Neural crest cell (in vitro differentiated cells): ENCODE measurements at regions not wholly inside any gene's neighbourhood (a gene's known extent, or its start where the extent isn't known, plus 50 kb on each side); places are given as distances from the start of the nearest gene placed in this dataset.

Source experiments
- DNase-seq: peaks from one replicate; pipeline ENCODE4 v3.0.0; 2021; ENCODE audit warnings: low read depth, mixed read lengths, low spot score
- H3K27ac Mint-ChIP-seq: one replicate; pipeline ENCODE4 v1.8.0; 2021; ENCODE audit warnings: mild to moderate bottlenecking, mixed read lengths; ENCODE audit not compliant: unreplicated experiment
- H3K27me3 Mint-ChIP-seq: 2 replicates; pipeline ENCODE4 v1.8.0; 2021; ENCODE audit warnings: low read depth, mild to moderate bottlenecking, mixed read lengths
- H3K36me3 Mint-ChIP-seq: 2 replicates; pipeline ENCODE4 v1.8.0; 2021; ENCODE audit warnings: low read depth, mild to moderate bottlenecking, mixed read lengths
- H3K4me1 Mint-ChIP-seq: 2 replicates; pipeline ENCODE4 v1.8.0; 2021; ENCODE audit warnings: mixed read lengths
- H3K4me3 Mint-ChIP-seq: one replicate; pipeline ENCODE4 v1.8.0; 2021; ENCODE audit warnings: mild to moderate bottlenecking, mixed read lengths
- H3K9me3 Mint-ChIP-seq: 2 replicates; pipeline ENCODE4 v1.8.0; 2021; ENCODE audit warnings: mixed read lengths
- TF ChIP-seq, protein P1 (sequence below): fragments of 200-600 bp; sonication (generic); conservative IDR thresholded peaks from 2 replicates; pipeline ENCODE4 v1.5.0; 2021; ENCODE audit warnings: antibody characterized with exemption, mild to moderate bottlenecking

DNA sequence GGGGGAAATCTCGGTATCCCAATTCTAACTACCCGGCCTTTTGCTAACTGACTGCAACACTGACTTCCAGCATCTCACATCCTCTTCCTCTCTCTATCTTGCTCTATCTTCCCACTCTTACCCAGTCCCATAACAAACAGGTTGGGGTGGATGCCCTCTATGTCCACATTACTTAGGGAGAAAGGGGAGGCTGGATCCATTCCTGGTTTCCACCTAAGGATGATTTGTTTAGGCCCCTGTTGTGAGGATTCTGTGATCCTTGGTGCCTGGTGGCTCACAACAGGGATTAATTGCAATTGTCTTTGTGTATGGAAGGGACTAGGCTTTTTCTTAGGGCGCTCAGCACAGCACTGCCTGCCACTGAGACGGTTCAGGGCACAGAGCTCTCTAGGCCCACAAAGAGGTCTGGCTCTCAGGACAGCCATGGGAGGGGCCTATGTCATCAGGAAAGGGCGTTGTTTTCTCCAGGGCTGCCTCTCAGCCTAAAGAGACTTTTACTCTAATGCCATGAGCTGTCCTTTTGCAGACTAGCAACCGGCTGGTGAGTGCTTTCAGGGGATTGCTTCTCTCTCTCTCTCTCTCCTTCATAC lies 612.1 kb upstream of the SALL1 start:
- no peaks in the 10 kb centered on the region for H3K27me3 Mint-ChIP-seq

DNA sequence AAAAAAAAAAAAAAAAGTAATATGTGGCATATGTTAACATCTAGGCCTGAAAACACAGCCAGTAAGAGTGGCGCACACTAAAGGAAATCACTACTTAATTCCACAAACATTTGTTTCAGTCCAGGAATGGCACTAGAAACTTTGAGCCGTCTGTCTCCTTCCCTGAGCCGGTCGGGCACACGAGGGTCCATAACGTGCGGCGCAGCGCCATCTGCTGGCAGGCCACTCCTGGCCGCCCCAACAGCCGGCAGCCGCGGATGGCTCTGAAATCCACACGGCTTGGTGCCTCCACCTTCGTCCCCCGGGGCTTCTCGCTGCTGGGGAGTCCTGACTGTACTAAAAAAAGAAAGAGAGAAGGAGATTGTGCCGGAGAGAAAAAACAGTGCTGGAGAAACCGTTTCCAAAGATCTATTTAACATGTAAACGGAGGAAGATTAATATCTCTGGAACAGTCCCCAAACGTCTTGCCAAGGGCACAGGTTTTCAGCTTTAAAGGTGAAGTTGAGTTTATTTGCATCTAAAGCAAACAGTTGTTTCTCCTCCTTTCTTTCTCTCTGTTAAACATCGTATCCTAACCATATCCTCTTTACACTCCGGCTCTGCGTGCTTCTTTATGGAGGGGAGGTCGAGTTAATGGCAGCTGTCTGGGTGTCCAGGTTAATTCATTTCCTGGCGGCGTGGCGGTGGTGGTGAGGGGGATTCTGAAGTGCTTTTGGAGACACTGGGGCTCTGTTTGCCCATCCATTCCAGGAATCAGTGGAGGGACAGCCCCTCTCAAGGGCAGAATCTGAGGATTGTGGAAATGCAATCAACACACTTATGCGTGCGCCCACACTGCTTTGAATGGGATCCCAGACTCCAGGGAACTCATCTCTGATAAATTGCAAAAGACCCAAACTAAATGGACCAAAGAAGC lies 611.3 kb upstream of the SALL1 start:
- Mint-ChIP-seq H3K9me3 (no peaks in the 10 kb centered on the region), H3K27ac (peak overlapping the region; percentile 95), H3K4me1 (peaks cover 59% of the 10 kb centered on the region), H3K4me3 (peak overlapping the region; percentile 83), H3K27me3 (no peaks in the 10 kb centered on the region), H3K36me3 (no peaks in the 10 kb centered on the region)
- TF ChIP-seq, protein P1, sequence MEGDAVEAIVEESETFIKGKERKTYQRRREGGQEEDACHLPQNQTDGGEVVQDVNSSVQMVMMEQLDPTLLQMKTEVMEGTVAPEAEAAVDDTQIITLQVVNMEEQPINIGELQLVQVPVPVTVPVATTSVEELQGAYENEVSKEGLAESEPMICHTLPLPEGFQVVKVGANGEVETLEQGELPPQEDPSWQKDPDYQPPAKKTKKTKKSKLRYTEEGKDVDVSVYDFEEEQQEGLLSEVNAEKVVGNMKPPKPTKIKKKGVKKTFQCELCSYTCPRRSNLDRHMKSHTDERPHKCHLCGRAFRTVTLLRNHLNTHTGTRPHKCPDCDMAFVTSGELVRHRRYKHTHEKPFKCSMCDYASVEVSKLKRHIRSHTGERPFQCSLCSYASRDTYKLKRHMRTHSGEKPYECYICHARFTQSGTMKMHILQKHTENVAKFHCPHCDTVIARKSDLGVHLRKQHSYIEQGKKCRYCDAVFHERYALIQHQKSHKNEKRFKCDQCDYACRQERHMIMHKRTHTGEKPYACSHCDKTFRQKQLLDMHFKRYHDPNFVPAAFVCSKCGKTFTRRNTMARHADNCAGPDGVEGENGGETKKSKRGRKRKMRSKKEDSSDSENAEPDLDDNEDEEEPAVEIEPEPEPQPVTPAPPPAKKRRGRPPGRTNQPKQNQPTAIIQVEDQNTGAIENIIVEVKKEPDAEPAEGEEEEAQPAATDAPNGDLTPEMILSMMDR, result peak; percentile 98
- peak; percentile 91 for DNase-seq

More for the DNA sequence above, 612.1 kb upstream of the SALL1 start:
- peak; percentile 20 for DNase-seq
- peaks cover 51% of the 10 kb centered on the region for H3K4me1 Mint-ChIP-seq
- no peaks in the 10 kb centered on the region for H3K36me3 Mint-ChIP-seq
- H3K4me3 Mint-ChIP-seq, result peak overlapping the region; percentile 60
- TF ChIP-seq, protein P1, result no peak
- H3K27ac Mint-ChIP-seq, result peak overlapping the region; percentile 91
- no peaks in the 10 kb centered on the region for H3K9me3 Mint-ChIP-seq

DNA sequence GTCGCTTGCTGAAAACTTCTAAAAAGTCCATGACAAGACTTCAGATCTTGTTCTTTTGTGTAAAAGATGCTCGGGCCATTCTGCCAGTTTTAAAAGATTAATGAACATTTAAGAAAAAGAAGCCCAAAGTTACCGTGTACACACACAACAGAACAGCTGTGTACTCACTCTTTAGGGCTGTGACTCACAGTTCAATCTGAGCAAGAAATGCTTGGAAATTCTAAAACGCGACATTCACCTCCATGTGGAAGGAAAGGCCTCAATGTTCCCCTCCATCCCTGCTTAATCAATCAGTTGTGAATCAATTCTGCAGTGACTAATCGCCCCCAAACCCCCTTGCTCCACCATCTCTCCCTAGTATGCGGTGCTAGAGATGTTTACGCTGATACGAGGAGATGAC lies 609.9 kb upstream of the SALL1 start:
- Mint-ChIP-seq H3K4me1 (peaks cover 64% of the 10 kb centered on the region), H3K9me3 (no peaks in the 10 kb centered on the region), H3K4me3 (peak overlapping the region; percentile 14), H3K36me3 (no peaks in the 10 kb centered on the region), H3K27me3 (no peaks in the 10 kb centered on the region), H3K27ac (peak overlapping the region; percentile 87)
- TF ChIP-seq, protein P1, result no peak
- DNase-seq, result no peak

DNA sequence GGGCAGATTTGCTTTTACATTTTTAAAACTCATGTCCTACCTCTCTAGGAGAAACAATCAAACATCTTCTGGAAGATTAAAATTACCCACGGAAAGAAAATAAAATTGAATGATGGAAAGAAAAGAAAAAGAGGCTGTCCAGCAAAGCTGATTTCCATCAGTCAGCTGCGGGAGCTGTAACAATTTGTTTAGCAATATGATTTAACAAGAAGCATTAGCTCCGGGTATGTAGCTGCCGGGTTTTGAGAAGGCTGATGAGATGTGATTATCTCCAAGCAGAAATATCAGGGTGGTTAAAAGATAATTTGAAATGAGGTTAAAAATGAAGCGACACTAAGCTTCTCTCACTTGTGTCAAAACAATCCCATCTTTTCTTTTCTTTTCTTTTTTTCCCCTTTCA lies 608.9 kb upstream of the SALL1 start:
- no peaks in the 10 kb centered on the region for H3K27me3 Mint-ChIP-seq
- no peak overlapping the region for H3K4me3 Mint-ChIP-seq
- H3K9me3 Mint-ChIP-seq, result no peaks in the 10 kb centered on the region
- no peaks in the 10 kb centered on the region for H3K36me3 Mint-ChIP-seq
- no peak for DNase-seq
- TF ChIP-seq, protein P1, result no peak
- H3K27ac Mint-ChIP-seq, result no peak overlapping the region
- H3K4me1 Mint-ChIP-seq, result peaks cover 73% of the 10 kb centered on the region

DNA sequence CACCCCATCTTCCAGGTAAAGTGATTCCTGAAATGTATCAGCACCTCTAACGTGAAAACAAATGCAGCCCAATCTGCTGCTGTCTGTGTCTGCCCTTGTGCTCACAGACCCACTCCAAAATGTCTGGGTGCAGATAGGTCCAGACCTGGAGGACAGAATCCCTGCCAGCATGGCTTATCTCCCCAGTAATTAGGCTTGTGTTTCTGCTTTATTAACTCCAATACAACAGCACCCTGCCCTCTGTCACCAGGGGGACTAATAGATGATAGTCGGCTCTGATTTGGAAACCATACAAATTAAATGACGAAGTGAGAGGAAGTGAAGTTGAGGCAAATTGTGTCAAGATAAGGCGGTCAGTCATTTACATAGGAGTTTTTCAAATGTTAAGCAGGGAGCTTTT lies 608.3 kb upstream of the SALL1 start:
- no peaks in the 10 kb centered on the region for H3K9me3 Mint-ChIP-seq
- no peaks in the 10 kb centered on the region for H3K36me3 Mint-ChIP-seq
- peaks cover 76% of the 10 kb centered on the region for H3K4me1 Mint-ChIP-seq
- no peak overlapping the region for H3K27ac Mint-ChIP-seq
- TF ChIP-seq, protein P1, result no peak
- no peak overlapping the region for H3K4me3 Mint-ChIP-seq
- no peaks in the 10 kb centered on the region for H3K27me3 Mint-ChIP-seq
- DNase-seq, result no peak
